ENCODE measurements at regions not wholly inside any gene's neighbourhood (a gene's known extent, or its start where the extent isn't known, plus 50 kb on each side); places are given as distances from the start of the nearest gene placed in this dataset.

- Histone ChIP-seq H3K36me3 (ENCODE audit: insufficient read depth, low read length, poor library complexity, severe bottlenecking) (no peaks in the 10 kb centered on the region), H3K27ac (ENCODE audit: low read depth, low read length, poor library complexity, severe bottlenecking) (no peak overlapping the region), H3K9me3 (ENCODE audit: low read depth, low read length, poor library complexity, severe bottlenecking) (no peaks in the 10 kb centered on the region), H3K27me3 (replicated peaks; ENCODE audit: insufficient read depth, low read depth, low read length, poor library complexity) (no peaks in the 10 kb centered on the region), H3K4me1 (ENCODE audit: insufficient read depth, low read length, poor library complexity, severe bottlenecking) (no peaks in the 10 kb centered on the region), H3K4me3 (ENCODE audit: low read depth, low read length, poor library complexity, severe bottlenecking) (no peak overlapping the region)
- BruUV-seq (replicated peaks), result no TSS peak
- TF ChIP-seq EZH2 (IDR thresholded peaks at IDR 0.05; ENCODE audit: borderline replicate concordance, low read depth, low read length, poor library complexity, severe bottlenecking) (no peak), CTCF (conservative IDR thresholded peaks at IDR 0.05; ENCODE audit: low read depth, low read length) (no peak)
- POLR2A ChIA-PET (ENCODE audit: low non-redundant PET), result no interaction called here
- CTCF ChIA-PET, result no interaction called here
- intact Hi-C loops (cut with micrococcal nuclease; ENCODE audit: unreplicated experiment), result no loop called here
- DNase-seq (ENCODE audit: low spot score), result no peak
Observed at GRCh38 chr2:240288087-240288521, 147.4 kb upstream of the GPC1 start.

GRCh38 chr2:240289701-240290431, 145.6 kb upstream of the GPC1 start:
- POLR2A ChIA-PET (ENCODE audit: low non-redundant PET), result no interaction called here
- no peaks in the 10 kb centered on the region for H3K27me3 ChIP-seq (replicated peaks; ENCODE audit: insufficient read depth, low read depth, low read length, poor library complexity)
- BruUV-seq (replicated peaks), result no TSS peak
- no peak overlapping the region for H3K27ac ChIP-seq (ENCODE audit: low read depth, low read length, poor library complexity, severe bottlenecking)
- CTCF ChIA-PET, result no interaction called here
- no peaks in the 10 kb centered on the region for H3K4me1 ChIP-seq (ENCODE audit: insufficient read depth, low read length, poor library complexity, severe bottlenecking)
- no peak for DNase-seq (ENCODE audit: low spot score)
- intact Hi-C loops (cut with micrococcal nuclease; ENCODE audit: unreplicated experiment), result no loop called here
- H3K36me3 ChIP-seq (ENCODE audit: insufficient read depth, low read length, poor library complexity, severe bottlenecking), result no peaks in the 10 kb centered on the region
- H3K4me3 ChIP-seq (ENCODE audit: low read depth, low read length, poor library complexity, severe bottlenecking), result no peak overlapping the region
- TF ChIP-seq CTCF (conservative IDR thresholded peaks at IDR 0.05; ENCODE audit: low read depth, low read length) (no peak), EZH2 (IDR thresholded peaks at IDR 0.05; ENCODE audit: borderline replicate concordance, low read depth, low read length, poor library complexity, severe bottlenecking) (no peak)
- H3K9me3 ChIP-seq (ENCODE audit: low read depth, low read length, poor library complexity, severe bottlenecking), result no peaks in the 10 kb centered on the region

GRCh38 chr2:240290432-240291336, 144.8 kb upstream of the GPC1 start:
- Histone ChIP-seq H3K36me3 (ENCODE audit: insufficient read depth, low read length, poor library complexity, severe bottlenecking) (no peaks in the 10 kb centered on the region), H3K27me3 (replicated peaks; ENCODE audit: insufficient read depth, low read depth, low read length, poor library complexity) (no peaks in the 10 kb centered on the region), H3K27ac (ENCODE audit: low read depth, low read length, poor library complexity, severe bottlenecking) (no peak overlapping the region), H3K4me3 (ENCODE audit: low read depth, low read length, poor library complexity, severe bottlenecking) (no peak overlapping the region), H3K9me3 (ENCODE audit: low read depth, low read length, poor library complexity, severe bottlenecking) (no peaks in the 10 kb centered on the region), H3K4me1 (ENCODE audit: insufficient read depth, low read length, poor library complexity, severe bottlenecking) (no peaks in the 10 kb centered on the region)
- intact Hi-C loops (cut with micrococcal nuclease; ENCODE audit: unreplicated experiment), result no loop called here
- no peak for TF ChIP-seq CTCF (conservative IDR thresholded peaks at IDR 0.05; ENCODE audit: low read depth, low read length)
- TF ChIP-seq EZH2 (IDR thresholded peaks at IDR 0.05; ENCODE audit: borderline replicate concordance, low read depth, low read length, poor library complexity, severe bottlenecking), result no peak
- BruUV-seq (replicated peaks), result no TSS peak
- CTCF ChIA-PET, result no interaction called here
- POLR2A ChIA-PET (ENCODE audit: low non-redundant PET), result no interaction called here
- no peak for DNase-seq (ENCODE audit: low spot score)

Data from A673 (cell line).